PC-3 (cell line): ENCODE measurements at regions not wholly inside any gene's neighbourhood (a gene's known extent, or its start where the extent isn't known, plus 50 kb on each side); places are given as distances from the start of the nearest gene placed in this dataset.

Experiments used
- ATAC-seq: fragments of 200-7000 bp; cut with Tn5 transposase; 2 replicates; pipeline ENCODE4 v1.9.1; 2020; ENCODE audit warnings: mild to moderate bottlenecking, moderate library complexity
- BruUV-seq: library from RNA; stranded (reverse); fragments of 400-500 nt; replicated peaks from 2 replicates; lab custom pipeline; 2021; lab: Mats Ljungman, UMichigan
- CTCF ChIA-PET: fragments of 300-600 bp; sonication (Branson Sonifier 250); formaldehyde crosslinking; loops from one replicate; lab custom pipeline; 2022; ENCODE audit warnings: antibody characterized with exemption; lab: Charles Lee
- POLR2A ChIA-PET: fragments of 300-600 bp; sonication (Branson Sonifier 250); formaldehyde crosslinking; loops from one replicate; lab custom pipeline; 2022; ENCODE audit warnings: antibody characterized with exemption; ENCODE audit not compliant: unreplicated experiment; lab: Charles Lee
- DNase-seq: peaks from one replicate; pipeline ENCODE4 v3.0.0-alpha.2; 2015
- H2AFZ ChIP-seq: fragments of 300-600 bp; sonication (generic); 2 replicates; pipeline ENCODE4 v1.6.0; 2016; ENCODE audit warnings: antibody characterized with exemption, low read length
- H3F3A ChIP-seq: fragments of 300-600 bp; sonication (generic); one replicate; pipeline ENCODE4 v1.6.0; 2017; ENCODE audit warnings: antibody characterized with exemption, low read length, control low read depth, mild to moderate bottlenecking; ENCODE audit not compliant: unreplicated experiment
- H3K27ac ChIP-seq: fragments of 300-600 bp; sonication (generic); 2 replicates; pipeline ENCODE4 v1.5.1; 2016; ENCODE audit warnings: mild to moderate bottlenecking, low read length
- H3K27me3 ChIP-seq: fragments of 300-600 bp; sonication (generic); 2 replicates; pipeline ENCODE4 v1.6.1; 2016; ENCODE audit warnings: low read length, mixed read lengths
- H3K36me3 ChIP-seq: fragments of 300-600 bp; sonication (generic); 2 replicates; pipeline ENCODE4 v1.6.1; 2016; ENCODE audit warnings: low read depth, mixed run types, low read length, mixed read lengths
- H3K4me1 ChIP-seq: fragments of 300-600 bp; sonication (generic); 2 replicates; pipeline ENCODE4 v1.5.1; 2016; ENCODE audit warnings: low read length; ENCODE audit not compliant: insufficient read depth
- H3K4me2 ChIP-seq: fragments of 300-600 bp; sonication (generic); 2 replicates; pipeline ENCODE4 v1.6.0; 2016; ENCODE audit warnings: low read length
- H3K4me3 ChIP-seq: fragments of 300-600 bp; sonication (generic); 2 replicates; pipeline ENCODE4 v1.5.1; 2016; ENCODE audit warnings: mild to moderate bottlenecking, low read length, mixed read lengths
- H3K79me2 ChIP-seq: fragments of 300-600 bp; sonication (generic); 2 replicates; pipeline ENCODE4 v1.6.1; 2017; ENCODE audit warnings: low read length, mixed read lengths
- H3K9ac ChIP-seq: fragments of 300-600 bp; sonication (generic); 2 replicates; pipeline ENCODE4 v1.6.0; 2016; ENCODE audit warnings: mild to moderate bottlenecking, low read length
- H3K9me2 ChIP-seq: fragments of 300-600 bp; sonication (generic); replicated peaks from 2 replicates; pipeline ENCODE4 v1.6.1; 2016; ENCODE audit warnings: mixed run types, low read length, mixed read lengths
- H3K9me3 ChIP-seq: fragments of 300-600 bp; sonication (generic); 2 replicates; pipeline ENCODE4 v1.6.1; 2016; ENCODE audit warnings: low read length, mixed read lengths
- H4K20me1 ChIP-seq: fragments of 300-600 bp; sonication (generic); 2 replicates; pipeline ENCODE4 v1.6.1; 2016; ENCODE audit warnings: low read length, mixed read lengths
- CTCF ChIP-seq: fragments of 300-600 bp; sonication (generic); conservative IDR thresholded peaks from 2 replicates; pipeline ENCODE4 v1.5.1; 2017; ENCODE audit warnings: antibody characterized with exemption, low read depth, mild to moderate bottlenecking, low read length
- EZH2 ChIP-seq: fragments of 300-600 bp; sonication (generic); IDR thresholded peaks from one replicate; pipeline ENCODE4 v1.6.1; 2017; ENCODE audit warnings: antibody characterized with exemption, mild to moderate bottlenecking, low read length; ENCODE audit not compliant: unreplicated experiment
- EZH2phosphoT487 ChIP-seq: fragments of 300-600 bp; sonication (generic); IDR thresholded peaks from 2 replicates; pipeline ENCODE4 v1.6.1; 2018; ENCODE audit warnings: mild to moderate bottlenecking, antibody characterized with exemption, low read length, borderline replicate concordance
- intact Hi-C: fragments of 100-400 bp; cut with micrococcal nuclease; formaldehyde crosslinking; loops from 2 replicates; pipeline ENCODE4 v1.9.0; 2023

DNA sequence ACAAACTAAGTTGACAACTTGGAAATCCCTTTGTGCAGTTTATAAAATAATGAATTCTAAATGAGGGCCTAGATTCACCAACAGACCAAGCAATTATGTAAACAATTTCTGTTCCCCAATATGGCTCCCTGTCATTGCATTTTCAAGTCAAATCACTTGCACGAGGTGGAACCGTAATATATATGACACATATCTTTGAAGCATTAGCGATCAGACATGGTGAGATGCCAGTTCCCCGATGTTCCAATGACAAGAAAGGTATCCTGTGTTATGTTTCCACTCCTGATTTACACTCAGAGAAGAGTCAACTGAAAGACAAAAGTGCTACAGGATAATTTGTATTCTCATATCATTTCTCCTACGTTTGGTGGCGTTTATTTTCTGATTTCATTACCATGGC lies 108.5 kb upstream of the TDRD3 start:
- Histone ChIP-seq H3F3A (no peaks in the 10 kb centered on the region), H3K36me3 (no peaks in the 10 kb centered on the region), H3K9me3 (no peaks in the 10 kb centered on the region), H3K27me3 (peaks cover 46% of the 10 kb centered on the region), H3K4me3 (no peak overlapping the region), H3K9me2 (no peaks in the 10 kb centered on the region), H3K79me2 (no peaks in the 10 kb centered on the region), H3K4me1 (no peaks in the 10 kb centered on the region), H3K9ac (no peak overlapping the region), H3K27ac (no peak overlapping the region), H3K4me2 (no peak overlapping the region), H2AFZ (no peak overlapping the region), H4K20me1 (no peaks in the 10 kb centered on the region)
- intact Hi-C loops: no loop called here
- CTCF ChIA-PET: no interaction called here
- DNase-seq (no peak), ATAC-seq (no peak)
- BruUV-seq: no TSS peak
- POLR2A ChIA-PET: no interaction called here
- no peak for TF ChIP-seq EZH2

DNA sequence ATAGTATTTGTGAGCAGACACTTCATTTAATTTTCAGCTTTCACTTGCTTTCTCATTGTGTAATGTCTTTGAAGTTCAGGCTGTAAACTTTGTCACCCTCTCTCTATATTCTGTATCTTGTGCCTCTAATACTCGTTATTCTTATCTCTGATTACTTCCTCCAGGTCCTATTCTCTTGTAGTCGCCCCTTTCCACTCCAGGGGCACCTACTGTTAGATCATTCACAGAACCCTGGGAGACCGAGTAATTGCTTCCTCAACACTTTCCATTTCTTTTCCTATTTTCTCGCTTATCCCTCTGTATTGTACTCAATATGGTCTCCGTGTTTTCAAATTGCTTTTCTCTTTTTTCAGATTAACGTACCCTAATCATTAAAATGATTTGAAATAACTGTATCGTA lies 93.9 kb upstream of the TDRD3 start:
- no TSS peak for BruUV-seq
- intact Hi-C loops: no loop called here
- Histone ChIP-seq H3K9me2 (no peaks in the 10 kb centered on the region), H3K4me3 (no peak overlapping the region), H3K27me3 (peaks cover 32% of the 10 kb centered on the region), H3K4me1 (no peaks in the 10 kb centered on the region), H3K79me2 (no peaks in the 10 kb centered on the region), H3K27ac (no peak overlapping the region), H4K20me1 (no peaks in the 10 kb centered on the region), H3F3A (no peaks in the 10 kb centered on the region), H3K9me3 (no peaks in the 10 kb centered on the region), H3K9ac (no peak overlapping the region), H2AFZ (no peak overlapping the region), H3K36me3 (no peaks in the 10 kb centered on the region), H3K4me2 (no peak overlapping the region)
- DNase-seq (no peak), ATAC-seq (no peak)
- TF ChIP-seq EZH2: no peak
- no peak for TF ChIP-seq CTCF
- TF ChIP-seq EZH2phosphoT487: no peak
- ChIA-PET CTCF (no interaction called here), POLR2A (no interaction called here)

GRCh38 chr13:60311527-60311926 lies 85.5 kb upstream of the TDRD3 start:
- H3K9me3 ChIP-seq: no peaks in the 10 kb centered on the region
- ChIA-PET POLR2A (no interaction called here), CTCF (no interaction called here)
- no peaks in the 10 kb centered on the region for H4K20me1 ChIP-seq
- H3K79me2 ChIP-seq: no peaks in the 10 kb centered on the region
- H3K27me3 ChIP-seq: peaks cover 13% of the 10 kb centered on the region; the same call in 1 of the 2 replicates
- no peak overlapping the region for H3K9ac ChIP-seq
- no peak for ATAC-seq
- H3K4me1 ChIP-seq: no peaks in the 10 kb centered on the region
- no peaks in the 10 kb centered on the region for H3F3A ChIP-seq
- no peak for DNase-seq
- no peak overlapping the region for H3K4me2 ChIP-seq
- intact Hi-C loops: no loop called here
- no peak for TF ChIP-seq EZH2
- no peak for TF ChIP-seq CTCF
- no peak for TF ChIP-seq EZH2phosphoT487
- H2AFZ ChIP-seq: no peak overlapping the region
- no peaks in the 10 kb centered on the region for H3K9me2 ChIP-seq
- H3K36me3 ChIP-seq: no peaks in the 10 kb centered on the region
- no TSS peak for BruUV-seq
- H3K4me3 ChIP-seq: no peak overlapping the region
- no peak overlapping the region for H3K27ac ChIP-seq
